Ascending aorta (tissue), 2 donors: ENCODE measurements at regions not wholly inside any gene's neighbourhood (a gene's known extent, or its start where the extent isn't known, plus 50 kb on each side); places are given as distances from the start of the nearest gene placed in this dataset.

Experiments
- DNase-seq, 2 donors: peaks; one replicate each; pipeline ENCODE4 v3.0.0-alpha.2; 2019; ENCODE audit warnings: low spot score in 2 of 2
- H3K27ac ChIP-seq, 2 donors: fragments of 200-600 bp; sonication (generic); one replicate each; pipeline ENCODE4 v1.5.1; 2016 to 2017; ENCODE audit warnings: mild to moderate bottlenecking in 1 of 2
- H3K27me3 ChIP-seq: fragments of 200-600 bp; sonication (generic); one replicate; pipeline ENCODE4 v1.5.1; 2017
- H3K36me3 ChIP-seq, 2 donors: fragments of 200-600 bp; sonication (generic); one replicate each; pipeline ENCODE4 v1.5.1; 2016
- H3K4me1 ChIP-seq, 2 donors: fragments of 200-600 bp; sonication (generic); one replicate each; pipeline ENCODE4 v1.5.1; 2016 to 2017; ENCODE audit warnings: mild to moderate bottlenecking in 1 of 2
- H3K4me3 ChIP-seq, 2 donors: fragments of 200-600 bp; sonication (generic); one replicate each; pipeline ENCODE4 v1.5.1; 2016 to 2017; ENCODE audit warnings: mild to moderate bottlenecking in 1 of 2
- H3K9me3 ChIP-seq, 2 donors: fragments of 200-600 bp; sonication (generic); one replicate each; pipeline ENCODE4 v1.5.1; 2016
- intact Hi-C: fragments of 100-400 bp; cut with DNase I; formaldehyde crosslinking; loops from one replicate; pipeline ENCODE4 v1.15.1; 2023
- TF ChIP-seq, protein P1 (sequence below), 3 experiments: fragments of 200-600 bp in 2 of 3; fragments of 450-650 bp in 1 of 3; sonication (generic) in 2 of 3; IDR thresholded peaks; one replicate each; pipeline ENCODE4 v1.5.1; 2016 to 2019; ENCODE audit warnings: antibody characterized with exemption in 3 of 3, mild to moderate bottlenecking in 1 of 3, moderate library complexity in 1 of 3

- Histone ChIP-seq H3K9me3 (no peaks in the 10 kb centered on the region), H3K4me3 (no peak overlapping the region), H3K4me1 (no peaks in the 10 kb centered on the region), H3K27ac (no peak overlapping the region), H3K27me3 (no peaks in the 10 kb centered on the region), H3K36me3 (no peaks in the 10 kb centered on the region)
- intact Hi-C loops = no loop called here
- TF ChIP-seq, protein P1, sequence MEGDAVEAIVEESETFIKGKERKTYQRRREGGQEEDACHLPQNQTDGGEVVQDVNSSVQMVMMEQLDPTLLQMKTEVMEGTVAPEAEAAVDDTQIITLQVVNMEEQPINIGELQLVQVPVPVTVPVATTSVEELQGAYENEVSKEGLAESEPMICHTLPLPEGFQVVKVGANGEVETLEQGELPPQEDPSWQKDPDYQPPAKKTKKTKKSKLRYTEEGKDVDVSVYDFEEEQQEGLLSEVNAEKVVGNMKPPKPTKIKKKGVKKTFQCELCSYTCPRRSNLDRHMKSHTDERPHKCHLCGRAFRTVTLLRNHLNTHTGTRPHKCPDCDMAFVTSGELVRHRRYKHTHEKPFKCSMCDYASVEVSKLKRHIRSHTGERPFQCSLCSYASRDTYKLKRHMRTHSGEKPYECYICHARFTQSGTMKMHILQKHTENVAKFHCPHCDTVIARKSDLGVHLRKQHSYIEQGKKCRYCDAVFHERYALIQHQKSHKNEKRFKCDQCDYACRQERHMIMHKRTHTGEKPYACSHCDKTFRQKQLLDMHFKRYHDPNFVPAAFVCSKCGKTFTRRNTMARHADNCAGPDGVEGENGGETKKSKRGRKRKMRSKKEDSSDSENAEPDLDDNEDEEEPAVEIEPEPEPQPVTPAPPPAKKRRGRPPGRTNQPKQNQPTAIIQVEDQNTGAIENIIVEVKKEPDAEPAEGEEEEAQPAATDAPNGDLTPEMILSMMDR (IDR thresholded peaks at IDR 0.05) = no peak
- no peak for DNase-seq
Observed at GRCh38 chr3:22885574-22886341, 317.4 kb upstream of the UBE2E2 start.

DNA sequence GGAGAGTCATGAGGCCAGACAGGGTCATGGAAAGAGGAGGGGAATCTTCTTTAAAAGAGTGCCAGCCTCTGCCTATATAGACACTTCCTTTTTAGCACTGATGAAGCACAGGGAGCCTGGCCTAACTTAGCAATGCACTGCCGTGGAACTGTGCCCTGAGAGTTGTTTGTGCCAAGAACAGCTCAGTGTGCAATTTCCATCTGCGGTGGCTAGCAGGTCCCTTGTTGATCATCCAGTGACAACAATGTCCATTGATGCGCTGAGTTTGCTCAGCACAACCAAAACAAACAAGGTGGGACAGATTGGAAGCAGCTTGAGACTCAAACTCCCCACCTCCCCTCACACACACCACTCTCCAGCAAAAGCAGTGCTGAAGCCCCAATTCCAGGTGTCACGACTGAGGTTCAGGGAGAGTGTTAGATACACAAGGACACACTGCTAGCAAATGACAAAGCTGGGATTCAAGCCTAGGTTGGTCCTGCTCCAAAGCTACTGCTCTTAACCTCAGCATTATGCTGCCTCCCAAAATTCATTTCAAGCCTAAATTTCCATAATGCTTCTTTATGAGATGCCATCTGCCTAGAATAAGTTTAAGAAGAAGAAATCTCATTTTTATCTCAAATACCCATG lies 316.6 kb upstream of the UBE2E2 start:
- Histone ChIP-seq H3K27ac (no peak overlapping the region), H3K4me3 (no peak overlapping the region), H3K27me3 (no peaks in the 10 kb centered on the region), H3K9me3 (no peaks in the 10 kb centered on the region), H3K36me3 (no peaks in the 10 kb centered on the region), H3K4me1 (no peaks in the 10 kb centered on the region)
- TF ChIP-seq, protein P1 (IDR thresholded peaks at IDR 0.05) = no peak
- intact Hi-C loops = no loop called here
- DNase-seq = no peak

GRCh38 chr3:22887664-22888291 lies 315.3 kb upstream of the UBE2E2 start:
- H3K9me3 ChIP-seq = no peaks in the 10 kb centered on the region
- H3K4me1 ChIP-seq = no peaks in the 10 kb centered on the region
- intact Hi-C loops = no loop called here
- no peak overlapping the region for H3K27ac ChIP-seq
- no peak for DNase-seq
- H3K27me3 ChIP-seq = no peaks in the 10 kb centered on the region
- no peak overlapping the region for H3K4me3 ChIP-seq
- TF ChIP-seq, protein P1 (IDR thresholded peaks at IDR 0.05) = peak in 2 of 3 experiments; percentile 16 to 28
- no peaks in the 10 kb centered on the region for H3K36me3 ChIP-seq

GRCh38 chr3:22893101-22893500 lies 310.0 kb upstream of the UBE2E2 start:
- Histone ChIP-seq H3K27me3 (no peaks in the 10 kb centered on the region), H3K4me1 (no peaks in the 10 kb centered on the region), H3K36me3 (no peaks in the 10 kb centered on the region), H3K9me3 (no peaks in the 10 kb centered on the region), H3K4me3 (no peak overlapping the region), H3K27ac (no peak overlapping the region)
- no peak for DNase-seq
- intact Hi-C loops = no loop called here
- TF ChIP-seq, protein P1 (IDR thresholded peaks at IDR 0.05) = no peak

GRCh38 chr3:22893644-22894325 lies 309.3 kb upstream of the UBE2E2 start:
- intact Hi-C loops = no loop called here

More at GRCh38 chr3:22893644-22894325, 309.3 kb upstream of the UBE2E2 start:
- H3K4me1 ChIP-seq = no peaks in the 10 kb centered on the region
- no peaks in the 10 kb centered on the region for H3K27me3 ChIP-seq
- TF ChIP-seq, protein P1 (IDR thresholded peaks at IDR 0.05) = no peak
- H3K27ac ChIP-seq = no peak overlapping the region
- H3K36me3 ChIP-seq = no peaks in the 10 kb centered on the region
- H3K4me3 ChIP-seq = no peak overlapping the region
- no peak for DNase-seq
- no peaks in the 10 kb centered on the region for H3K9me3 ChIP-seq
